ENCODE measurements at regions not wholly inside any gene's neighbourhood (a gene's known extent, or its start where the extent isn't known, plus 50 kb on each side); places are given as distances from the start of the nearest gene placed in this dataset.

GRCh38 chr12:65614259-65614889 is 209.9 kb upstream of the HMGA2 start:
- no peak for TF ChIP-seq REST (IDR thresholded peaks at IDR 0.05)
- no peak for TF ChIP-seq TP53 (CRISPR knock-in tag; IDR thresholded peaks at IDR 0.05)
- no peak for TF ChIP-seq CTCF (IDR thresholded peaks at IDR 0.05)
- no peak for TF ChIP-seq JUNB (IDR thresholded peaks at IDR 0.05)
- TF ChIP-seq ELK1 (IDR thresholded peaks at IDR 0.05; ENCODE audit: low read depth, low read length), result no peak
- no peak for TF ChIP-seq RFX5 (IDR thresholded peaks at IDR 0.05)
- no peak for TF ChIP-seq POLR2A (IDR thresholded peaks at IDR 0.05; ENCODE audit: low read length)
- no peak for TF ChIP-seq BHLHE40 (IDR thresholded peaks at IDR 0.05; ENCODE audit: low read depth, low read length)
- TF ChIP-seq RAD21 (conservative IDR thresholded peaks at IDR 0.05 in 1 of 2, IDR thresholded peaks at IDR 0.05 in 1 of 2), result no peak
- TF ChIP-seq HOXA7 (CRISPR knock-in tag; IDR thresholded peaks at IDR 0.05), result no peak
- TF ChIP-seq RNF2 (IDR thresholded peaks at IDR 0.05; ENCODE audit: borderline replicate concordance, low read depth), result no peak

Data from A549 (cell line).